22Rv1 (cell line): ENCODE measurements at regions not wholly inside any gene's neighbourhood (a gene's known extent, or its start where the extent isn't known, plus 50 kb on each side); places are given as distances from the start of the nearest gene placed in this dataset.

ENCODE experiments used
- ZFX ChIP-seq: fragments of 450-650 bp; IDR thresholded peaks from 2 replicates; pipeline ENCODE4 v1.6.1; 2017; ENCODE audit warnings: antibody characterized with exemption, borderline replicate concordance
- TF ChIP-seq, protein P1 (sequence below): fragments of 450-650 bp; IDR thresholded peaks from 2 replicates; pipeline ENCODE4 v1.5.1; 2017; ENCODE audit warnings: mild to moderate bottlenecking

DNA sequence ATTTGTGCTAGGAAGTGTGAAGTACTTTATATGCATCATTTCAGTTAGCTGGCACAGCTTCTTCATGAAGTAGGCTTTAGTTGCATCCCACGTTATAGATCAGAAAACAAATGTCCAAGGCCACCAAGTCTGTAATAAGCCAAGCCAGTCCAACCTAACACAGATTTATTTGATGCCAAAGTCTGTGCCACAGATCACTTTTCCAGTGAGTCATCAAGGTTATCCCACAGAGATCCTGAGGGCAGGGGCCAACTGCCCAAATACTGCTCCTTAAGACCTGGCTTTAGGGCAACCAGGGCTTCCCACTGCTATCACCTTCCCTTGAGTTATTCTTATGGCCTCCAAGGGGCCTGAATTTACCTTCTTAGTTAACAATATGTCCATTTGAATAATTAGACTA, 1340.4 kb downstream of the XPNPEP1 start:
- no peak for TF ChIP-seq ZFX
- TF ChIP-seq, protein P1, sequence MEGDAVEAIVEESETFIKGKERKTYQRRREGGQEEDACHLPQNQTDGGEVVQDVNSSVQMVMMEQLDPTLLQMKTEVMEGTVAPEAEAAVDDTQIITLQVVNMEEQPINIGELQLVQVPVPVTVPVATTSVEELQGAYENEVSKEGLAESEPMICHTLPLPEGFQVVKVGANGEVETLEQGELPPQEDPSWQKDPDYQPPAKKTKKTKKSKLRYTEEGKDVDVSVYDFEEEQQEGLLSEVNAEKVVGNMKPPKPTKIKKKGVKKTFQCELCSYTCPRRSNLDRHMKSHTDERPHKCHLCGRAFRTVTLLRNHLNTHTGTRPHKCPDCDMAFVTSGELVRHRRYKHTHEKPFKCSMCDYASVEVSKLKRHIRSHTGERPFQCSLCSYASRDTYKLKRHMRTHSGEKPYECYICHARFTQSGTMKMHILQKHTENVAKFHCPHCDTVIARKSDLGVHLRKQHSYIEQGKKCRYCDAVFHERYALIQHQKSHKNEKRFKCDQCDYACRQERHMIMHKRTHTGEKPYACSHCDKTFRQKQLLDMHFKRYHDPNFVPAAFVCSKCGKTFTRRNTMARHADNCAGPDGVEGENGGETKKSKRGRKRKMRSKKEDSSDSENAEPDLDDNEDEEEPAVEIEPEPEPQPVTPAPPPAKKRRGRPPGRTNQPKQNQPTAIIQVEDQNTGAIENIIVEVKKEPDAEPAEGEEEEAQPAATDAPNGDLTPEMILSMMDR = no peak
